ENCODE measurements at regions not wholly inside any gene's neighbourhood (a gene's known extent, or its start where the extent isn't known, plus 50 kb on each side); places are given as distances from the start of the nearest gene placed in this dataset.
"Not testable (repeated sequence)": the region's sequence is repeated elsewhere in the genome, so short reads cannot be mapped to it uniquely, and the experiment has no call there.

- TF ChIP-seq MAX (IDR thresholded peaks at IDR 0.05; ENCODE audit: low read depth, low read length) (no peak), CTCF (IDR thresholded peaks at IDR 0.05; ENCODE audit: low read depth, low read length) (no peak)
- no peak for DNase-seq (ENCODE audit: low read depth)
- H3K4me3 ChIP-seq (ENCODE audit: low read depth, low read length): no peak overlapping the region
Measured at GRCh38 chr4:54403700-54404453, 174.8 kb downstream of the PDGFRA start.

GRCh38 chr4:54409270-54409817 lies 180.3 kb downstream of the PDGFRA start:
- H3K4me3 ChIP-seq (ENCODE audit: low read depth, low read length); DNase-seq (ENCODE audit: low read depth): not testable (repeated sequence)

GRCh38 chr4:54414545-54414944 lies 185.5 kb downstream of the PDGFRA start:
- no peak for DNase-seq (ENCODE audit: low read depth)
- TF ChIP-seq CTCF (IDR thresholded peaks at IDR 0.05; ENCODE audit: low read depth, low read length) (no peak), MAX (IDR thresholded peaks at IDR 0.05; ENCODE audit: low read depth, low read length) (no peak), MYC (IDR thresholded peaks at IDR 0.05; ENCODE audit: low read depth, low read length) (no peak), POLR2A (IDR thresholded peaks at IDR 0.05; ENCODE audit: extremely low read depth, insufficient read length) (no peak)
- H3K4me3 ChIP-seq (ENCODE audit: low read depth, low read length): no peak overlapping the region

- TF ChIP-seq MAX (IDR thresholded peaks at IDR 0.05; ENCODE audit: low read depth, low read length) (no peak), MYC (IDR thresholded peaks at IDR 0.05; ENCODE audit: low read depth, low read length) (no peak), CTCF (IDR thresholded peaks at IDR 0.05; ENCODE audit: low read depth, low read length) (no peak), POLR2A (IDR thresholded peaks at IDR 0.05; ENCODE audit: extremely low read depth, insufficient read length) (no peak)
- DNase-seq (ENCODE audit: low read depth): no peak
- H3K4me3 ChIP-seq (ENCODE audit: low read depth, low read length): no peak overlapping the region
Measured at GRCh38 chr4:54417476-54417875, 188.4 kb downstream of the PDGFRA start.

GRCh38 chr4:54418468-54418867 lies 189.4 kb downstream of the PDGFRA start:
- H3K4me3 ChIP-seq (ENCODE audit: low read depth, low read length): no peak overlapping the region
- DNase-seq (ENCODE audit: low read depth): no peak
- TF ChIP-seq POLR2A (IDR thresholded peaks at IDR 0.05; ENCODE audit: extremely low read depth, insufficient read length): no peak

GRCh38 chr4:54423066-54423465 lies 194.0 kb downstream of the PDGFRA start:
- H3K4me3 ChIP-seq (ENCODE audit: low read depth, low read length): no peak overlapping the region
- TF ChIP-seq MAX (IDR thresholded peaks at IDR 0.05; ENCODE audit: low read depth, low read length): no peak
- no peak for TF ChIP-seq CTCF (IDR thresholded peaks at IDR 0.05; ENCODE audit: low read depth, low read length)
- no peak for TF ChIP-seq POLR2A (IDR thresholded peaks at IDR 0.05; ENCODE audit: extremely low read depth, insufficient read length)
- TF ChIP-seq MYC (IDR thresholded peaks at IDR 0.05; ENCODE audit: low read depth, low read length): no peak
- DNase-seq (ENCODE audit: low read depth): no peak

GRCh38 chr4:54427826-54428225 lies 198.7 kb downstream of the PDGFRA start:
- DNase-seq (ENCODE audit: low read depth): no peak
- H3K4me3 ChIP-seq (ENCODE audit: low read depth, low read length): no peak overlapping the region
- TF ChIP-seq POLR2A (IDR thresholded peaks at IDR 0.05; ENCODE audit: extremely low read depth, insufficient read length) (no peak), CTCF (IDR thresholded peaks at IDR 0.05; ENCODE audit: low read depth, low read length) (no peak)

All from NB4 (cell line).